ENCODE measurements at regions not wholly inside any gene's neighbourhood (a gene's known extent, or its start where the extent isn't known, plus 50 kb on each side); places are given as distances from the start of the nearest gene placed in this dataset.

DNA sequence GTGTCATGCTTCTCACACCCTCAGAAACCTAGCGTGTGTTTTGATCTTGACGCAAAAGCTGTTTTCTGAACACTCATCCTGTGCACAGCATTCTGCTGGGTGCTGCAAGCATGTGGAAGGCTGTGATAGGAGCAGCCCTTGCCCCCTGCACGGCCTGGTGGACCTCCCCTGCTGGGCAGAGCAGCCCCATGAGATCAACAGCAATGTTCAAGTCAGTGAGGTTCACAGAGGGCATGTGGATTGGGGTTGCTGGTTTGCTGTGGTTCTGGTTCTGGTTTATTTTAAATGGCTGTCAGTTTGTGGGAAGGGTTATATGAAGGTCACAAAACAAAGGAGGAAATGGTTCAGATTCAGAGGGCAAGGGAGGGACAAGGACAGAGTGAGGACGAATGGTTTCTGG lies 71.3 kb downstream of the SOWAHC start:
- DNase-seq (ENCODE audit: low read depth): no peak

DNA sequence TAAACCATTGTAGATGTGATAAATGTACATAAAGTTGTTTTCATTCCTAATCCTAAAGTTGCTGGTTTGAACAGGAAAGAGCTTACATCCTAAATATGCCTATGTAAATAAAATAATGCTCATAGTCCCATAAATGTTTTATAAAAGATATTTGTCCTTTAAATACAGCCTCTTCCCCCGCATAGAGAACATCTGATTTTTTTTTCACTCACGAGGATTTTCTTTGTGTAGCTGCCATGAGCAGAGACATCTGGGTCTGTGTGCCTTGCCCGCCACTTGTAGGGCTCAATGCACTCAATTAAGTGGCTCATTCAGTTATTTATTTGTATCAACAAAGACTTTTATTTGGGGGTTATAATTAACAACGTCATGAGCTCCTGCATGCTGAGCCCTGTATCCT lies 72.8 kb downstream of the SOWAHC start:
- DNase-seq (ENCODE audit: low read depth): no peak
- TF ChIP-seq, protein P1, sequence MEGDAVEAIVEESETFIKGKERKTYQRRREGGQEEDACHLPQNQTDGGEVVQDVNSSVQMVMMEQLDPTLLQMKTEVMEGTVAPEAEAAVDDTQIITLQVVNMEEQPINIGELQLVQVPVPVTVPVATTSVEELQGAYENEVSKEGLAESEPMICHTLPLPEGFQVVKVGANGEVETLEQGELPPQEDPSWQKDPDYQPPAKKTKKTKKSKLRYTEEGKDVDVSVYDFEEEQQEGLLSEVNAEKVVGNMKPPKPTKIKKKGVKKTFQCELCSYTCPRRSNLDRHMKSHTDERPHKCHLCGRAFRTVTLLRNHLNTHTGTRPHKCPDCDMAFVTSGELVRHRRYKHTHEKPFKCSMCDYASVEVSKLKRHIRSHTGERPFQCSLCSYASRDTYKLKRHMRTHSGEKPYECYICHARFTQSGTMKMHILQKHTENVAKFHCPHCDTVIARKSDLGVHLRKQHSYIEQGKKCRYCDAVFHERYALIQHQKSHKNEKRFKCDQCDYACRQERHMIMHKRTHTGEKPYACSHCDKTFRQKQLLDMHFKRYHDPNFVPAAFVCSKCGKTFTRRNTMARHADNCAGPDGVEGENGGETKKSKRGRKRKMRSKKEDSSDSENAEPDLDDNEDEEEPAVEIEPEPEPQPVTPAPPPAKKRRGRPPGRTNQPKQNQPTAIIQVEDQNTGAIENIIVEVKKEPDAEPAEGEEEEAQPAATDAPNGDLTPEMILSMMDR (IDR thresholded peaks at IDR 0.05; ENCODE audit: low read depth, low read length, missing control alignments): no peak
- no peak overlapping the region for H3K4me3 ChIP-seq (ENCODE audit: low read depth, low read length)

More for the DNA sequence above, 71.3 kb downstream of the SOWAHC start:
- TF ChIP-seq, protein P1 (IDR thresholded peaks at IDR 0.05; ENCODE audit: low read depth, low read length, missing control alignments): no peak
- no peak overlapping the region for H3K4me3 ChIP-seq (ENCODE audit: low read depth, low read length)

DNA sequence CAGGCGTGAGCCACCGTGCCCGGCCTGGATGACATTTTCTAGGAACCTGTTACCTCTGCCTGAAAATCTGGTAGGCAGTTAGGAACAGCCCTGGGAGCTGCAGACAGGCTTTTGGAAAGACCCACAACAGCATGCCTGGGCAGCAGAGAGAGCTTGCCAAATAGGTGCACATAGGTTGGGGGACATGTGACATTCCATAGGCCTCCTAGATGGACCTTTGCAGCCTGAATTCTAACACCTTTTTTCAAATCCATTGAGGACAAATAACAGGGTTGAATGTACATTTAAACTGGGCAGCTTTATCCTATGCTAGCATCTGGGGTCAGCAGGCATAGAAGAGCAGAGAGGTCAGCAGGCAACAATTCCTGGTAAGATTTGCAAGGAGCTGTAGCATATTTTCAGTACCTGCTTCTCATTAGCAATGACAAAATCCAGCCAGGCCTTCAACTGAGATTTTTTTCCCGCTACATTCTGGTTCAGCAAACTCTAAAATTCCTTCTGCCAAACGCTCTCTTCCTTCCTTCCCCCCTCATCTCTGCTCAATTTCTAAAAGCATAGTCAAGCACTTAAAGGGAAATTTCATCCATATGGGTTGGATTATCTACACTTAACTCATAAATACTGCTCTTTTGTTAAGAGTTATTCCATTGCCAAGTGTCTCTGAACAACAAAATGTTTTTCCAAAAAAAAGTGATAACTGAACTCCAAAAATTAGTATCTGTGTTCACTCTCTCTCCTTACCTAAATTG lies 75.2 kb downstream of the SOWAHC start:
- no peak for DNase-seq (ENCODE audit: low read depth)
- no peak overlapping the region for H3K4me3 ChIP-seq (ENCODE audit: low read depth, low read length)
- TF ChIP-seq, protein P1 (IDR thresholded peaks at IDR 0.05; ENCODE audit: low read depth, low read length, missing control alignments): no peak

DNA sequence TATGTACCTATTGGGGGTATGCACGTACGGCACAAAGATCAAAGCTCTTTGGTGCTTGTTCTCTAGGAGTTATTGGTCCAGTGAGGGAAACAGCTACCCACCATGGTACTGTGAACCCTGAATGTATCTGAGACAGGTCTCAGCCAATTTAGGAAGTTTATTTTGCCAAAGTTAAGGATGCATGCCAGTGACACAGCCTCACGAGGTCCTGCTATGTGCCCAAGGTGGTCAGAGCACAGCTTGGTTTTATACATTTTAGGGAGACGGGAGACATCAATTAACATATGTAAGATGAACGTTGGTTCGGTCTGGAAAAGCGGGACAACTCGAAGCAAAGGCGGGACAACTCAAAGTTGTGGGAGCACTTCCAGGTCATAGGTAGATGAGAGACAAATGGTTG lies 75.8 kb downstream of the SOWAHC start:
- no peak for DNase-seq (ENCODE audit: low read depth)
- TF ChIP-seq, protein P1 (IDR thresholded peaks at IDR 0.05; ENCODE audit: low read depth, low read length, missing control alignments): no peak
- no peak overlapping the region for H3K4me3 ChIP-seq (ENCODE audit: low read depth, low read length)

DNA sequence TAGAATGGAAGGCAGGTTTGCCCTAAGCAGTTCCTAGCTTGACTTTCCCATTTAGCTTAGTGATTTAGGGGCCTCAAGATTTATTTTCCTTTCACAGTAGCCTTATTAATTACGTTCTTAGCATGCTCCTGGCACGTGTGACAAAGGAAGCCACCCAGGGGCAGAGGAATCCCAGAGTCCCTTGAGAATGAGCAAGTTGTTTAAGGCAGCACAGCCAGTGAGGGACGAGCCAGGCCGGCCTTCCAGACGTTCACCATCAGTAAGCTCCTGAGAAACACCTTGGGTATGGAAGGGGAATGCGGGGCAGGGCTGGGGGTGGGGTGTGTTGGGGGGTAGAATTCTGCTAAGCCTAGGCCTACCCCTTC lies 76.3 kb downstream of the SOWAHC start:
- TF ChIP-seq, protein P1 (IDR thresholded peaks at IDR 0.05; ENCODE audit: low read depth, low read length, missing control alignments): no peak
- no peak overlapping the region for H3K4me3 ChIP-seq (ENCODE audit: low read depth, low read length)
- DNase-seq (ENCODE audit: low read depth): no peak

DNA sequence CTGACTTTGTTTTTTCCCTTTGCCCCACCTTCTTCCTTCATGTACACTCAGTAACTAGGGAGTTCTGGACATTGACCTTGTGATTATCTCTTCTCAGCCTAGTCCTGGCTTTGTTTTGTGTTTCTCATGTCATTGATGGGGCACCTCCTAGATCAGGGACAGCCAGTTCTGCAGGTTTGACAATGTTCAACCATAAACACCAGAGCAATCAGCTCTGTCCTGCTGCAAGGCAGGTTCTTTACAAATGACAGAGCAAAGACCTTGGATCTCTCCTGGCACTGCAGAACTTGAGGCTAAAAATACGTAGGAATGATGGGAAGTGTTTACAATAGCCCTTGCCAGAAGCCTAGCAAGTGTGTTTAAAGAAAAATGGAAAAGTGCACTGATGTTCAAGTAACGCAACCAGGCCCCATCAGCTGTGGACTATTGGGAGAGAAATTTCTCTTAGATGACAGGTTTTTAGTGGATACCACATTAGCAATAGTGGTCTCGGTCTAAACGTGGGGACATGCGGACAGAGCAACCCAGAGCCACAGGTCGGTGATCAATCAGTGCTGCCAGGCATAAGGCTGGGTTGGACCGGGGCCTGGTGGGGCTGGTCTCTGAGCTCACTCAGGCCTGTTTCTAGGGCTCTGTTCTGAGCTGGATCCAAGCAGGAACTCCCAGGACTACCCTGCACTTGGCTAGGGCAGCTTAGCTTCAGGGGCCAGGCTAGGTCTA lies 76.8 kb downstream of the SOWAHC start:
- no peak for DNase-seq (ENCODE audit: low read depth)
- TF ChIP-seq, protein P1 (IDR thresholded peaks at IDR 0.05; ENCODE audit: low read depth, low read length, missing control alignments): no peak
- no peak overlapping the region for H3K4me3 ChIP-seq (ENCODE audit: low read depth, low read length)

All from GM12864 (cell line).